Frontal cortex (tissue), 3 donors: ENCODE measurements at regions not wholly inside any gene's neighbourhood (a gene's known extent, or its start where the extent isn't known, plus 50 kb on each side); places are given as distances from the start of the nearest gene placed in this dataset.
"Not testable (repeated sequence)": the region's sequence is repeated elsewhere in the genome, so short reads cannot be mapped to it uniquely, and the experiment has no call there.

Experiments used
- DNase-seq, 2 donors: peaks; one replicate each; pipeline ENCODE4 v3.0.0; 2012; ENCODE audit warnings: low spot score in 2 of 2
- FAIRE-seq: peaks from 2 replicates; lab custom pipeline; 2012; peaks lifted over from hg19 to GRCh38; lab: Jason Lieb, UNC
- donor health status: control.
- donor health status: control.
- donor health status: control.

- DNase-seq: no peak
- FAIRE-seq: no peak
Observed at GRCh38 chr17:64774888-64775540, 112.9 kb upstream of the SMURF2 start.

- no peak for FAIRE-seq
- no peak for DNase-seq
Observed at GRCh38 chr17:64773836-64774761, 112.0 kb upstream of the SMURF2 start.

- DNase-seq (no peak), FAIRE-seq (no peak)
Observed at GRCh38 chr17:64773386-64773835, 111.3 kb upstream of the SMURF2 start.

- DNase-seq: no peak
- FAIRE-seq: no peak
Observed at GRCh38 chr17:64772845-64773299, 110.8 kb upstream of the SMURF2 start.

GRCh38 chr17:64771980-64772844, 110.1 kb upstream of the SMURF2 start:
- no peak for FAIRE-seq
- DNase-seq: no peak

- DNase-seq (no peak), FAIRE-seq (no peak)
Observed at GRCh38 chr17:64769712-64770111, 107.6 kb upstream of the SMURF2 start.

GRCh38 chr17:64767269-64767997, 105.3 kb upstream of the SMURF2 start:
- FAIRE-seq (no peak), DNase-seq (no peak)

- DNase-seq (no peak), FAIRE-seq (no peak)
Observed at GRCh38 chr17:64765191-64765889, 103.2 kb upstream of the SMURF2 start.

GRCh38 chr17:64750891-64751677, 89.0 kb upstream of the SMURF2 start:
- no peak for FAIRE-seq
- DNase-seq: no peak

- DNase-seq (no peak), FAIRE-seq (no peak)
Observed at GRCh38 chr17:64750478-64750877, 88.4 kb upstream of the SMURF2 start.

- DNase-seq (no peak), FAIRE-seq (no peak)
Observed at GRCh38 chr17:64749306-64749705, 87.2 kb upstream of the SMURF2 start.

- DNase-seq: no peak
- FAIRE-seq: no peak
Observed at GRCh38 chr17:64747938-64748540, 85.9 kb upstream of the SMURF2 start.

GRCh38 chr17:64742326-64742725, 80.2 kb upstream of the SMURF2 start:
- no peak for FAIRE-seq
- DNase-seq: no peak

GRCh38 chr17:64741916-64742315, 79.8 kb upstream of the SMURF2 start:
- not testable (repeated sequence) for DNase-seq, FAIRE-seq

- FAIRE-seq: no peak
- no peak for DNase-seq
Observed at GRCh38 chr17:64741038-64741641, 79.0 kb upstream of the SMURF2 start.

GRCh38 chr17:64739316-64740058, 77.4 kb upstream of the SMURF2 start:
- no peak for DNase-seq
- FAIRE-seq: no peak
